Small intestine (tissue), 7 donors: ENCODE measurements at regions not wholly inside any gene's neighbourhood (a gene's known extent, or its start where the extent isn't known, plus 50 kb on each side); places are given as distances from the start of the nearest gene placed in this dataset.

ENCODE experiments used
- DNase-seq, 2 donors: peaks; one replicate each; pipeline versions ENCODE4 v3.0.0 to v3.0.0-alpha.2; 2013
- FAIRE-seq: peaks from 2 replicates; lab custom pipeline; 2012; peaks lifted over from hg19 to GRCh38; lab: Jason Lieb, UNC
- H3K27ac ChIP-seq, 3 donors: one replicate each; pipeline ENCODE4 v1.5.1; 2013; ENCODE audit warnings: low read length in 2 of 3, mild to moderate bottlenecking in 2 of 3, control low read depth in 1 of 3, inconsistent platforms in 1 of 3, low read depth in 1 of 3, moderate library complexity in 1 of 3
- H3K27me3 ChIP-seq, 3 donors: one replicate each; pipeline ENCODE4 v1.6.1; 2013; ENCODE audit warnings: low read length in 3 of 3, inconsistent platforms in 1 of 3; ENCODE audit not compliant: control insufficient read depth in 3 of 3, insufficient read depth in 3 of 3
- H3K36me3 ChIP-seq, 3 donors: one replicate each; pipeline ENCODE4 v1.6.1; 2013; ENCODE audit warnings: low read length in 3 of 3, inconsistent platforms in 1 of 3, low read depth in 1 of 3, mild to moderate bottlenecking in 1 of 3, moderate library complexity in 1 of 3; ENCODE audit not compliant: control insufficient read depth in 3 of 3, insufficient read depth in 2 of 3
- H3K4me1 ChIP-seq, 3 donors: one replicate each; pipeline ENCODE4 v1.6.1; 2013; ENCODE audit warnings: low read length in 2 of 3, inconsistent platforms in 1 of 3, low read depth in 1 of 3, mild to moderate bottlenecking in 1 of 3, moderate library complexity in 1 of 3; ENCODE audit not compliant: control insufficient read depth in 3 of 3, insufficient read depth in 2 of 3
- H3K4me3 ChIP-seq, 3 donors: one replicate each; pipeline ENCODE4 v1.5.1; 2013; ENCODE audit warnings: low read length in 3 of 3, control low read depth in 1 of 3, inconsistent platforms in 1 of 3, low read depth in 1 of 3, mild to moderate bottlenecking in 1 of 3, moderate library complexity in 1 of 3
- H3K9me3 ChIP-seq, 2 donors: one replicate each; pipeline ENCODE4 v1.6.1; 2013; ENCODE audit warnings: low read depth in 1 of 2, low read length in 1 of 2; ENCODE audit not compliant: control insufficient read depth in 2 of 2, insufficient read depth in 1 of 2
- WGBS, 3 donors: extraction: QIAGEN DNeasy Blood & Tissue Kit; methylation state at CpG; one replicate each; pipeline ENCODE4 v1.1.7; 2013; 5-methylcytosine and 5-hydroxymethylcytosine counted together
- donor health status: healthy with polysubstance abuse.
- donor health status: control.
- donor health status: control.
- donor health status: Bipolar disorder and iron deficiency.
- donor health status: healthy.

DNA sequence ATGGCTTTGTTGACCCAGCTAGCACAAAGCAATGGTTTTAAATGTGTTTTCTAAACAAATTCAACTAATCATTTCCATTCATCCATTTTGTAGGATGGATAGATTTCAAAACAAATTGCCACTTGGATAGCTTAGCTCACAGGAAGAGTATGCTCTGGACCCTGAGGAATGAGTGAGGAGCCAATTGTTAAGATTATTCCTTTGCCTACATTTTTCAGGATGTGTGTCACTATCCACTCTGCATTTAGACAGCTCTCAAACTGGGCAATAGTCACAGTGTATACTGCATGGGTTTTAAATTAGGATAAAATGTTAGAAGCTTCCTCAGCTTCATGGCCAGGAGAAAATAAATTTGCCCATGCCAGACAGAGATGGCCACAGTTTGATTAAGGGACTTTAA, 605.6 kb upstream of the TEX47 start:
- Histone ChIP-seq H3K27me3 (no peaks in the 10 kb centered on the region), H3K36me3 (no peaks in the 10 kb centered on the region), H3K4me3 (no peak overlapping the region), H3K27ac (no peak overlapping the region), H3K9me3 (no peaks in the 10 kb centered on the region), H3K4me1 (no peaks in the 10 kb centered on the region)
- DNase-seq (no peak), FAIRE-seq (no peak)

DNA sequence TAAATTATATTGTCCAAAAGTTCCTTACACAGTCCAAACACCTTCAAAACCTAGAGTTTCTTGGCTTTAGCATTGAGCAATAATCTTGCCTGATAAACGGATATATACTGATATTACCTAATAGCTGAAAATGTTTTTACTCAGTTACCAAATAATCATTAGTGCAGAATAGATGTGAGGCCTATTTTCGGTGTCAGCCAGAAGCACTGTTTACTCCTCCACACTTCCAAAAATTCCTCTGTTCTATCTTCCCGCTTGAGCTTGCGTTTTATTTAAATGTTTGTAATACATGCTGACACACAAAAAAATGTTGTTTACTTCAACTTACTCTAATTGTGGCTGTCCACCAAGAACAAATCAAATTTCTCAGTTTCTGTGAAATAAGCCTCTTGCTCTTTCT, 606.2 kb upstream of the TEX47 start:
- H3K27me3 ChIP-seq, result no peaks in the 10 kb centered on the region
- no peak for DNase-seq
- FAIRE-seq, result no peak

GRCh38 chr7:89451911-89452310, 656.4 kb upstream of the TEX47 start:
- Histone ChIP-seq H3K9me3 (no peaks in the 10 kb centered on the region), H3K36me3 (no peaks in the 10 kb centered on the region), H3K4me1 (no peaks in the 10 kb centered on the region), H3K27ac (no peak overlapping the region), H3K4me3 (no peak overlapping the region), H3K27me3 (no peaks in the 10 kb centered on the region)
- DNase-seq, result no peak
- FAIRE-seq, result no peak

More for the DNA sequence above, 606.2 kb upstream of the TEX47 start:
- no peaks in the 10 kb centered on the region for H3K9me3 ChIP-seq
- no peak overlapping the region for H3K4me3 ChIP-seq
- 54 to 73% (median 61%) methylated on average over 4 of the region's 4 CpGs for whole genome bisulfite sequencing, 3 donors
- no peak overlapping the region for H3K27ac ChIP-seq
- no peaks in the 10 kb centered on the region for H3K4me1 ChIP-seq
- H3K36me3 ChIP-seq, result no peaks in the 10 kb centered on the region

GRCh38 chr7:89456556-89456955, 661.0 kb upstream of the TEX47 start:
- no peak for FAIRE-seq
- Histone ChIP-seq H3K4me1 (no peaks in the 10 kb centered on the region), H3K4me3 (no peak overlapping the region), H3K27ac (no peak overlapping the region), H3K36me3 (no peaks in the 10 kb centered on the region), H3K27me3 (no peaks in the 10 kb centered on the region), H3K9me3 (no peaks in the 10 kb centered on the region)
- 57 to 72% (median 58%) methylated on average over 1 of the region's 1 CpG for WGBS, 3 donors
- no peak for DNase-seq

GRCh38 chr7:89458114-89458513, 662.6 kb upstream of the TEX47 start:
- DNase-seq (no peak), FAIRE-seq (no peak)
- WGBS, 3 donors, result 67 to 73% (median 67%) methylated on average over 3 of the region's 3 CpGs

DNA sequence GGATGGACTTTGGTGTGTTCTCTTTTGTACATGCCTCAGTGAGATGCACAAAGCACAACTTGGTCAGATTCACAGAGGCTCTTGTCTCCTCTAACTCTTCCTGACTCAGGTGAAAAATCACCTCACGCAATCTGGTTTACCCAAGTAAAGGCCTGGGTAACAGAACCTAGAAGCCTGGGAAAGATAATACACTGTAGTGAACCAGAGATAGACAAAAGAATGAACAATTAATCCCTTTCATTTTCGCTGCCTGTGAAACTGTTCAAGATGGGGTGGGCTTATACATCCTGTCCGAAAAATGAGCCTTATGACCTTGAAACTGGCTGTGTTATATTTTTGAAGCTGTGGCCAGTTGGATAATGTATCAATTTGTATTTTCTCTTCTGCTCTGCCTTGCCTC, 678.9 kb upstream of the TEX47 start:
- no peaks in the 10 kb centered on the region for H3K4me1 ChIP-seq
- DNase-seq, result no peak
- H3K4me3 ChIP-seq, result no peak overlapping the region
- WGBS, 3 donors, result 63 to 82% (median 68%) methylated on average over 3 of the region's 3 CpGs
- no peaks in the 10 kb centered on the region for H3K27me3 ChIP-seq
- H3K9me3 ChIP-seq, result no peaks in the 10 kb centered on the region
- no peak for FAIRE-seq
- no peaks in the 10 kb centered on the region for H3K36me3 ChIP-seq
- no peak overlapping the region for H3K27ac ChIP-seq

More at GRCh38 chr7:89458114-89458513, 662.6 kb upstream of the TEX47 start:
- Histone ChIP-seq H3K4me1 (no peaks in the 10 kb centered on the region), H3K9me3 (no peaks in the 10 kb centered on the region), H3K27me3 (no peaks in the 10 kb centered on the region), H3K4me3 (no peak overlapping the region), H3K27ac (no peak overlapping the region), H3K36me3 (no peaks in the 10 kb centered on the region)

- WGBS, 3 donors, result 58 to 71% (median 70%) methylated on average over 3 of the region's 3 CpGs
- no peak overlapping the region for H3K4me3 ChIP-seq
- H3K27ac ChIP-seq, result no peak overlapping the region
- FAIRE-seq, result no peak
- DNase-seq, result no peak
- H3K9me3 ChIP-seq, result no peaks in the 10 kb centered on the region
- H3K27me3 ChIP-seq, result no peaks in the 10 kb centered on the region
- no peaks in the 10 kb centered on the region for H3K4me1 ChIP-seq
- H3K36me3 ChIP-seq, result no peaks in the 10 kb centered on the region
Measured at GRCh38 chr7:89477991-89478390, 676.3 kb upstream of the STEAP1 start.

GRCh38 chr7:89495704-89496103, 658.6 kb upstream of the STEAP1 start:
- Histone ChIP-seq H3K4me1 (no peaks in the 10 kb centered on the region), H3K27me3 (no peaks in the 10 kb centered on the region), H3K9me3 (no peaks in the 10 kb centered on the region), H3K36me3 (no peaks in the 10 kb centered on the region), H3K4me3 (no peak overlapping the region), H3K27ac (no peak overlapping the region)
- WGBS, 3 donors, result 74 to 80% (median 76%) methylated on average over 3 of the region's 3 CpGs
- FAIRE-seq, result no peak
- no peak for DNase-seq

GRCh38 chr7:89500084-89500483, 654.2 kb upstream of the STEAP1 start:
- H3K36me3 ChIP-seq, result no peaks in the 10 kb centered on the region
- no peaks in the 10 kb centered on the region for H3K9me3 ChIP-seq
- H3K4me1 ChIP-seq, result no peaks in the 10 kb centered on the region
- H3K27ac ChIP-seq, result no peak overlapping the region
- 75 to 76% (median 76%) methylated on average over 2 of the region's 2 CpGs for WGBS, 3 donors
- H3K4me3 ChIP-seq, result no peak overlapping the region
- DNase-seq, result no peak
- no peaks in the 10 kb centered on the region for H3K27me3 ChIP-seq
- FAIRE-seq, result no peak
